ENCODE measurements at regions not wholly inside any gene's neighbourhood (a gene's known extent, or its start where the extent isn't known, plus 50 kb on each side); places are given as distances from the start of the nearest gene placed in this dataset.

- DNase-seq = peak; percentile 76
Observed at GRCh38 chr15:89399238-89400115, 64.9 kb upstream of the POLG start.

GRCh38 chr15:89398896-89399237, 64.2 kb upstream of the POLG start:
- no peak for DNase-seq

- DNase-seq = no peak
Observed at GRCh38 chr15:89397653-89398023, 63.0 kb upstream of the POLG start.

- DNase-seq = no peak
Observed at GRCh38 chr15:89396723-89397652, 62.4 kb upstream of the POLG start.

GRCh38 chr15:89395996-89396395, 61.4 kb upstream of the POLG start:
- DNase-seq = no peak

- no peak for DNase-seq
Observed at GRCh38 chr15:89395461-89395871, 60.8 kb upstream of the POLG start.

DNA sequence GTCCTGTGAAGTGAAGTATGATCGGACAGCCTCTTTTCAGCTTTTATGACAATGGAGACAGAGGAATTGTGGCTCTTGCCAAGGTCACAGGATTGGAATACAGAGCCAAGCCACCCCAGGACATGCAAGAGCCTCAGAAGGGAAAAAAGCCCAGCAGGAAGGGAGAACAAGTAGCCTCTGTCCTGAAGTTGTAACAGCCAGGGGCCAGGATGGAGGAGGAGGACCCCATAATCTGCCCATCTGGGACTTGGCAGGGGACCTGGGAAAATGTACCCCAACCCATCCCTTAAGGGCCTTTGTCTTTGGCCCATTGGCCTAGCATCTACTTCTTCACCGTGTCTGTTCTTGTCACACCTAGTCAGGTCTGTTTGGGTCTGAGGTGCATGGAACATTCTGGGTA, 60.4 kb upstream of the POLG start:
- no peak for DNase-seq

GRCh38 chr15:89393056-89393455, 58.4 kb upstream of the POLG start:
- no peak for DNase-seq

GRCh38 chr15:89391685-89392257, 57.1 kb upstream of the POLG start:
- peak; percentile 45 for DNase-seq

DNA sequence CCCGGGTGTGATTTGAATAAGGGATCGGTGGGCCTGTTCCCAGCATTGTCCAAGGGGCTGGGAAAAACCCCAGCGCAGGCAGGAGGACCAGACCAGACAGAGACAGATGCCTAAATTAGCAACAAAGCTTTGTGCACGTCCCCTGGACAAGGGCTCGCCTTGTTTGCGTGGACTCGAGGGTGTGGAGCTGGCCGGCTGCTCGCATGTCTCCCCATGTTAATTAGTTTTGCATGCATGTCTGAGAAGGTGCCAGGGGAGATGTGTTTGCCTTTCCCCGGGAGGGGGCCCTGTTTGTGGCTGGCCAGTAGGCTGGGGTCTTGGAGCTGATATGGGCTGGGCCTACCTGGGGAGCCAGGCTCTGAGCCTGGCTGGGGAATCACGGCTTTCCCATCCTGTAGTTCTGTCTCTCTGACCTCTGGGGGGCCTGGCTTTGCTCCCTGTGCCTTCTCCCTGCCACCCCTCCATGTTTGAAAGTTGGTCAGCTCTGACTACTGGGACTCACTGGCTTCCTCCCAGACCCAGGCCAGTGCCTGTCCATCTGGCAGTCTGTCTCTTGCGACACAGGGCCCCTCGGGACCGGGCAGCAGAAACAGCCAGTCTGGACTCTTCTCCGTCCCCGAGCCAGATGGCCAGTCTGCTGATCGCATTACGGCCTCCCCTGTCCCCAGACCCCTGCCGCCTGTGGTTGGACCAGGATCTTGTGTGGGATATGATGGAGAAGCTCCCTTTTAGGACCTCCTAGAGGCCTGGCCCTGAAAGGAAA, 55.4 kb upstream of the POLG start:
- DNase-seq = peak; percentile 73

- DNase-seq = no peak
Observed at GRCh38 chr15:89387140-89387903, 52.7 kb upstream of the POLG start.

GRCh38 chr15:89385596-89386331, 51.1 kb upstream of the POLG start:
- no peak for DNase-seq
